DND-41 (cell line): ENCODE measurements at regions not wholly inside any gene's neighbourhood (a gene's known extent, or its start where the extent isn't known, plus 50 kb on each side); places are given as distances from the start of the nearest gene placed in this dataset.

Source experiments
- ATAC-seq: fragments of 200-7000 bp; cut with Tn5 transposase; 3 replicates; pipeline ENCODE4 v1.9.1; 2021; ENCODE audit warnings: low read depth; ENCODE audit not compliant: insufficient read depth
- DNase-seq: peaks from one replicate; pipeline ENCODE4 v3.0.0-alpha.2; 2020
- H2AFZ ChIP-seq: 2 replicates; pipeline ENCODE4 v1.6.0; 2012; ENCODE audit warnings: low read depth, low read length
- H3K27ac ChIP-seq: 2 replicates; pipeline ENCODE4 v1.5.1; 2012; ENCODE audit warnings: low read length, inconsistent platforms
- H3K27me3 ChIP-seq: fragments of 200-600 bp; sonication (generic); 2 replicates; pipeline ENCODE4 v1.6.0; 2012; ENCODE audit warnings: low read length, mild to moderate bottlenecking, inconsistent platforms; ENCODE audit not compliant: insufficient read depth, poor library complexity
- H3K36me3 ChIP-seq: 2 replicates; pipeline ENCODE4 v1.5.1; 2012; ENCODE audit warnings: low read length, inconsistent platforms; ENCODE audit not compliant: insufficient read depth
- H3K4me1 ChIP-seq: 2 replicates; pipeline ENCODE4 v1.5.1; 2012; ENCODE audit warnings: mild to moderate bottlenecking, low read length; ENCODE audit not compliant: insufficient read depth
- H3K4me2 ChIP-seq: 2 replicates; pipeline ENCODE4 v1.6.0; 2012; ENCODE audit warnings: mild to moderate bottlenecking, moderate library complexity, low read length, inconsistent platforms; ENCODE audit not compliant: insufficient read depth
- H3K4me3 ChIP-seq, 2 experiments: fragments of 200-600 bp in 1 of 2; shearing (Covaris generic) in 1 of 2; 2 replicates each; pipeline ENCODE4 v1.5.1; 2012 to 2016; ENCODE audit warnings: inconsistent platforms in 2 of 2, low read length in 2 of 2, mild to moderate bottlenecking in 2 of 2, low read depth in 1 of 2, moderate library complexity in 1 of 2
- H3K79me2 ChIP-seq: 2 replicates; pipeline ENCODE4 v1.6.0; 2012; ENCODE audit warnings: low read length, inconsistent platforms; ENCODE audit not compliant: insufficient read depth
- H3K9ac ChIP-seq: 2 replicates; pipeline ENCODE4 v1.6.0; 2012; ENCODE audit warnings: low read depth, mild to moderate bottlenecking, inconsistent platforms, low read length, moderate library complexity
- H3K9me3 ChIP-seq: 2 replicates; pipeline ENCODE4 v1.5.1; 2012; ENCODE audit warnings: low read length, moderate library complexity, mild to moderate bottlenecking, inconsistent platforms; ENCODE audit not compliant: insufficient read depth, severe bottlenecking
- H4K20me1 ChIP-seq: 2 replicates; pipeline ENCODE4 v1.6.0; 2012; ENCODE audit warnings: low read length; ENCODE audit not compliant: insufficient read depth
- CTCF ChIP-seq: IDR thresholded peaks from 2 replicates; pipeline ENCODE4 v1.5.1; 2012; ENCODE audit warnings: borderline replicate concordance, low read length, moderate library complexity, mild to moderate bottlenecking; ENCODE audit not compliant: poor library complexity, severe bottlenecking; ENCODE audit errors: extremely low read depth
- EZH2 ChIP-seq: IDR thresholded peaks from 3 replicates; pipeline ENCODE4 v1.6.1; 2012; ENCODE audit warnings: borderline replicate concordance, low read depth, mild to moderate bottlenecking, moderate library complexity, low read length, inconsistent platforms; ENCODE audit not compliant: severe bottlenecking

GRCh38 chr1:79264975-79265818, 258.7 kb upstream of the ADGRL4 start:
- Histone ChIP-seq H3K79me2 (no peaks in the 10 kb centered on the region), H3K9ac (no peak overlapping the region), H3K27me3 (no peaks in the 10 kb centered on the region), H3K27ac (no peak overlapping the region), H2AFZ (no peak overlapping the region), H3K4me2 (no peak overlapping the region), H4K20me1 (no peaks in the 10 kb centered on the region), H3K36me3 (no peaks in the 10 kb centered on the region), H3K4me3 (no peak overlapping the region), H3K4me1 (no peaks in the 10 kb centered on the region), H3K9me3 (no peaks in the 10 kb centered on the region)
- DNase-seq (no peak), ATAC-seq (no peak)
- TF ChIP-seq CTCF (no peak), EZH2 (no peak)

DNA sequence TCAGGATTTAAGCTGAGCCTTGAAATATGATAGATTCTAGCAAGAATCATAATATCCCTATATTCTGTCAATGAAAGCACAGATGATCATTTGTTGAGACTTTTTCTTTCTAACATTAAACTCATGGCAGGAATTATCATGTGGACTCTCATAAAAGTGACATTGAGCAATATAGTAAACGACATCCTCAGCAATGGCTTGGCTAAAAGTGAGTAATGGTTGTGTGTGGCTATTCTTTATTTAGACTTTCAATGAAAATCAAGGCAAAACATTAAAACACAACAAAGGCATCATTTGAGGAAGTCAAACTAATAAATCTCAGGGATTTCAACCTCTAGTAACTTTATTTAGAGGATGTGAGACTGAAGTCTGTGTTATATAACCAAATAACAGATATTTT, 257.8 kb upstream of the ADGRL4 start:
- Histone ChIP-seq H3K4me1 (no peaks in the 10 kb centered on the region), H3K9me3 (no peaks in the 10 kb centered on the region), H3K4me2 (no peak overlapping the region), H2AFZ (no peak overlapping the region), H3K27me3 (no peaks in the 10 kb centered on the region), H3K4me3 (no peak overlapping the region), H3K27ac (no peak overlapping the region), H3K79me2 (no peaks in the 10 kb centered on the region), H4K20me1 (no peaks in the 10 kb centered on the region), H3K36me3 (no peaks in the 10 kb centered on the region), H3K9ac (no peak overlapping the region)
- ATAC-seq: no peak
- no peak for TF ChIP-seq EZH2
- TF ChIP-seq CTCF: no peak
- no peak for DNase-seq

GRCh38 chr1:79262745-79263258, 256.3 kb upstream of the ADGRL4 start:
- no peak for ATAC-seq
- Histone ChIP-seq H3K4me3 (no peak overlapping the region), H3K9ac (no peak overlapping the region), H4K20me1 (no peaks in the 10 kb centered on the region), H2AFZ (no peak overlapping the region), H3K9me3 (no peaks in the 10 kb centered on the region), H3K79me2 (no peaks in the 10 kb centered on the region), H3K27me3 (no peaks in the 10 kb centered on the region), H3K4me2 (no peak overlapping the region), H3K4me1 (no peaks in the 10 kb centered on the region), H3K36me3 (no peaks in the 10 kb centered on the region), H3K27ac (no peak overlapping the region)
- no peak for TF ChIP-seq CTCF
- TF ChIP-seq EZH2: no peak
- no peak for DNase-seq
